Vagina (tissue), 2 donors: ENCODE measurements at regions not wholly inside any gene's neighbourhood (a gene's known extent, or its start where the extent isn't known, plus 50 kb on each side); places are given as distances from the start of the nearest gene placed in this dataset.

Experiments
- DNase-seq, 2 donors: peaks; one replicate each; pipeline ENCODE4 v3.0.0-alpha.2; 2017; ENCODE audit errors: extremely low spot score in 2 of 2
- H3K27ac ChIP-seq: fragments of 200-600 bp; sonication (generic); one replicate; pipeline ENCODE4 v1.5.1; 2019
- H3K27me3 ChIP-seq: fragments of 200-600 bp; sonication (generic); one replicate; pipeline ENCODE4 v1.5.1; 2019
- H3K36me3 ChIP-seq, 2 donors: fragments of 200-600 bp; sonication (generic); one replicate each; pipeline ENCODE4 v1.5.1; 2017 to 2019
- H3K4me1 ChIP-seq: fragments of 200-600 bp; sonication (generic); one replicate; pipeline ENCODE4 v1.5.1; 2019
- H3K4me3 ChIP-seq, 2 donors: fragments of 200-600 bp; sonication (generic); 1 replicate in 1 of 2; 2 replicates in 1 of 2; pipeline ENCODE4 v1.5.1; 2016 to 2019
- H3K9me3 ChIP-seq: fragments of 200-600 bp; sonication (generic); one replicate; pipeline ENCODE4 v1.5.1; 2019
- CTCF ChIP-seq, 3 experiments: fragments of 450-650 bp in 2 of 3; fragments of 200-600 bp in 1 of 3; sonication (generic) in 1 of 3; IDR thresholded peaks; one replicate each; pipeline ENCODE4 v1.5.1; 2017 to 2019; ENCODE audit warnings: antibody characterized with exemption in 3 of 3, mild to moderate bottlenecking in 2 of 3, moderate library complexity in 2 of 3
- POLR2A ChIP-seq, 2 donors: fragments of 450-650 bp; IDR thresholded peaks; one replicate each; pipeline ENCODE4 v1.6.1; 2017; ENCODE audit warnings: antibody characterized with exemption in 2 of 2, mild to moderate bottlenecking in 2 of 2, moderate library complexity in 2 of 2
- POLR2AphosphoS5 ChIP-seq, 2 donors: sonication (generic); formaldehyde crosslinking; IDR thresholded peaks; one replicate each; pipeline ENCODE4 v1.9.0; 2017; ENCODE audit warnings: antibody characterized with exemption in 2 of 2, mild to moderate bottlenecking in 2 of 2, low read depth in 1 of 2; ENCODE audit not compliant: insufficient read depth in 1 of 2
- intact Hi-C: fragments of 100-400 bp; cut with DNase I; formaldehyde crosslinking; loops from one replicate; pipeline ENCODE4 v1.15.1; 2023

DNA sequence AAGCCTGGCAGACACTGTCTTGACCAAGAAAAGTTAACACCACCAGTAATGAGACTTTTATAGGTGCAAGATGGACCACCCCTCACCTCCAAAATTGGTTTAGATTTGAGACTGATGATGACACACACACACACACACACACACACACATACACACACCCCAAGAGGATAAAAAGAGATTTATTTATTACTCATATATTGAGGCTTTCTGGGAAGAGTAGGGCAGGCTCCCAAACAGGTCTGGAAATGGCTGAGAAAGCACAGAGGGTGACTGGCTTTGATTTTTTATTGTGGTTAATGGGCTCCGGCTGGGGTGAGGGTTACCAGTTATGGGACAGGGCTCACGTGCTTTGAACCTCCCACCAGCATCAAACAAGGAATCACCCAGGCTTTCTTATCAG lies 54.2 kb upstream of the ADAM23 start:
- no peaks in the 10 kb centered on the region for H3K27me3 ChIP-seq
- TF ChIP-seq POLR2AphosphoS5 (IDR thresholded peaks at IDR 0.05; ENCODE audit: insufficient read depth in 1 of 2, low read depth in 1 of 2) (no peak), CTCF (IDR thresholded peaks at IDR 0.05) (no peak)
- no peaks in the 10 kb centered on the region for H3K36me3 ChIP-seq
- no peaks in the 10 kb centered on the region for H3K4me1 ChIP-seq
- no peak overlapping the region for H3K27ac ChIP-seq
- no peak for DNase-seq
- H3K4me3 ChIP-seq: no peak overlapping the region
- intact Hi-C loops: no loop called here
- H3K9me3 ChIP-seq: no peaks in the 10 kb centered on the region

DNA sequence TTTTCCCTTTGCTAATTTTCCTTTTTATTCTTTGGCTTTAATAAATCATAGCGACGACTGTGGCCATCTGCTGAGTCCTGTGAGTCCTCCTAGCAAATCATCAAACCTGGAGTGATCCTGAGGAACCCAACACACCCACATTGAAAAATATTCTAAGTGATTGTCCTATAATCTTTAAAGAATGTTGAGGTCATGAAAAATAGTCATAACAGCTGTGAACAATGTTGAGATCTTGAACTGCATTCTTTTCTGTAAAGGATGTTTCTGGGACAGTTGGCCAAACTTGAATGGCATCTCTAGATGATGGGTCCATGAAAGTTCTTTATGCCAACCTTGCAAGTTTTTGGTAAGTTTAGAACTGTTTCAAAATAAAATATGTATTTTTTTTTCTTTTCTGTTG lies 53.2 kb upstream of the ADAM23 start:
- no peak overlapping the region for H3K4me3 ChIP-seq
- no peak for TF ChIP-seq POLR2A (IDR thresholded peaks at IDR 0.05)
- no peak for TF ChIP-seq POLR2AphosphoS5 (IDR thresholded peaks at IDR 0.05; ENCODE audit: insufficient read depth in 1 of 2, low read depth in 1 of 2)
- TF ChIP-seq CTCF (IDR thresholded peaks at IDR 0.05): no peak
- H3K9me3 ChIP-seq: no peaks in the 10 kb centered on the region
- H3K27ac ChIP-seq: no peak overlapping the region
- H3K4me1 ChIP-seq: no peaks in the 10 kb centered on the region
- DNase-seq: no peak
- H3K36me3 ChIP-seq: no peaks in the 10 kb centered on the region
- intact Hi-C loops: no loop called here
- H3K27me3 ChIP-seq: no peaks in the 10 kb centered on the region

- Histone ChIP-seq H3K4me3 (no peak overlapping the region), H3K27ac (no peak overlapping the region), H3K27me3 (no peaks in the 10 kb centered on the region), H3K9me3 (no peaks in the 10 kb centered on the region), H3K36me3 (no peaks in the 10 kb centered on the region), H3K4me1 (no peaks in the 10 kb centered on the region)
- intact Hi-C loops: no loop called here
- no peak for DNase-seq
- TF ChIP-seq POLR2A (IDR thresholded peaks at IDR 0.05): no peak
- TF ChIP-seq CTCF (IDR thresholded peaks at IDR 0.05): peak in 1 of 3 experiments; percentile 13
Measured at GRCh38 chr2:206392118-206392517, 51.2 kb upstream of the ADAM23 start.
